Loucy (cell line): ENCODE measurements at regions not wholly inside any gene's neighbourhood (a gene's known extent, or its start where the extent isn't known, plus 50 kb on each side); places are given as distances from the start of the nearest gene placed in this dataset.
"Not testable (repeated sequence)": the region's sequence is repeated elsewhere in the genome, so short reads cannot be mapped to it uniquely, and the experiment has no call there.

Source experiments
- H2AFZ ChIP-seq: fragments of 200-600 bp; sonication (generic); 2 replicates; pipeline ENCODE4 v1.6.0; 2016; ENCODE audit warnings: antibody characterized with exemption, mild to moderate bottlenecking, low read length, moderate library complexity
- H3F3A ChIP-seq: fragments of 200-600 bp; 2 replicates; pipeline ENCODE4 v1.6.0; 2016; ENCODE audit warnings: antibody characterized with exemption, low read depth, mild to moderate bottlenecking
- H3K27me3 ChIP-seq: fragments of 200-600 bp; sonication (generic); 2 replicates; pipeline ENCODE4 v1.6.1; 2014; ENCODE audit warnings: low read length, mild to moderate bottlenecking; ENCODE audit not compliant: insufficient read depth, poor library complexity, severe bottlenecking
- H3K36me3 ChIP-seq: fragments of 200-600 bp; sonication (generic); 2 replicates; pipeline ENCODE4 v1.6.1; 2016; ENCODE audit warnings: low read length; ENCODE audit not compliant: insufficient read depth
- H3K4me1 ChIP-seq: fragments of 200-600 bp; sonication (generic); 2 replicates; pipeline ENCODE4 v1.5.1; 2014; ENCODE audit warnings: low read length, mild to moderate bottlenecking; ENCODE audit not compliant: insufficient read depth, poor library complexity, severe bottlenecking
- H3K4me2 ChIP-seq: fragments of 200-600 bp; sonication (generic); 2 replicates; pipeline ENCODE4 v1.6.0; 2014; ENCODE audit warnings: antibody characterized with exemption, low read length, low read depth, mild to moderate bottlenecking; ENCODE audit not compliant: poor library complexity, severe bottlenecking
- H3K4me3 ChIP-seq: fragments of 200-600 bp; sonication (generic); 2 replicates; pipeline ENCODE4 v1.5.1; 2014; ENCODE audit warnings: low read length, mild to moderate bottlenecking, mixed read lengths; ENCODE audit not compliant: poor library complexity, severe bottlenecking
- H3K79me2 ChIP-seq: fragments of 200-600 bp; sonication (generic); 2 replicates; pipeline ENCODE4 v1.6.1; 2014; ENCODE audit warnings: low read length; ENCODE audit not compliant: insufficient read depth
- H3K9ac ChIP-seq: fragments of 200-600 bp; sonication (generic); 2 replicates; pipeline ENCODE4 v1.6.0; 2014; ENCODE audit warnings: mild to moderate bottlenecking, low read depth, low read length, moderate library complexity; ENCODE audit not compliant: poor library complexity, severe bottlenecking
- H3K9me2 ChIP-seq: fragments of 200-600 bp; sonication (generic); replicated peaks from 2 replicates; pipeline ENCODE4 v1.6.1; 2016; ENCODE audit warnings: low read depth, low read length, mixed read lengths
- H3K9me3 ChIP-seq: fragments of 200-600 bp; sonication (generic); 2 replicates; pipeline ENCODE4 v1.6.1; 2014; ENCODE audit warnings: mild to moderate bottlenecking, antibody characterized with exemption, low read length, low read depth; ENCODE audit not compliant: insufficient read depth
- H4K20me1 ChIP-seq: fragments of 200-600 bp; sonication (generic); 2 replicates; pipeline ENCODE4 v1.6.0; 2014; ENCODE audit warnings: antibody characterized with exemption, low read length, mild to moderate bottlenecking; ENCODE audit not compliant: insufficient read depth, poor library complexity, severe bottlenecking
- EZH2phosphoT487 ChIP-seq: fragments of 200-600 bp; IDR thresholded peaks from 2 replicates; pipeline ENCODE4 v1.6.1; 2018; ENCODE audit warnings: antibody characterized with exemption, mild to moderate bottlenecking, moderate library complexity, borderline replicate concordance
- TF ChIP-seq, protein P1 (sequence below): fragments of 200-600 bp; sonication (generic); conservative IDR thresholded peaks from 2 replicates; pipeline ENCODE4 v1.5.1; 2014; ENCODE audit warnings: mild to moderate bottlenecking, antibody characterized with exemption, low read length

GRCh38 chr1:199593475-199593874, 434.0 kb upstream of the NR5A2 start:
- TF ChIP-seq EZH2phosphoT487: no peak
- TF ChIP-seq, protein P1, sequence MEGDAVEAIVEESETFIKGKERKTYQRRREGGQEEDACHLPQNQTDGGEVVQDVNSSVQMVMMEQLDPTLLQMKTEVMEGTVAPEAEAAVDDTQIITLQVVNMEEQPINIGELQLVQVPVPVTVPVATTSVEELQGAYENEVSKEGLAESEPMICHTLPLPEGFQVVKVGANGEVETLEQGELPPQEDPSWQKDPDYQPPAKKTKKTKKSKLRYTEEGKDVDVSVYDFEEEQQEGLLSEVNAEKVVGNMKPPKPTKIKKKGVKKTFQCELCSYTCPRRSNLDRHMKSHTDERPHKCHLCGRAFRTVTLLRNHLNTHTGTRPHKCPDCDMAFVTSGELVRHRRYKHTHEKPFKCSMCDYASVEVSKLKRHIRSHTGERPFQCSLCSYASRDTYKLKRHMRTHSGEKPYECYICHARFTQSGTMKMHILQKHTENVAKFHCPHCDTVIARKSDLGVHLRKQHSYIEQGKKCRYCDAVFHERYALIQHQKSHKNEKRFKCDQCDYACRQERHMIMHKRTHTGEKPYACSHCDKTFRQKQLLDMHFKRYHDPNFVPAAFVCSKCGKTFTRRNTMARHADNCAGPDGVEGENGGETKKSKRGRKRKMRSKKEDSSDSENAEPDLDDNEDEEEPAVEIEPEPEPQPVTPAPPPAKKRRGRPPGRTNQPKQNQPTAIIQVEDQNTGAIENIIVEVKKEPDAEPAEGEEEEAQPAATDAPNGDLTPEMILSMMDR: no peak
- no peak overlapping the region for H3K9ac ChIP-seq
- no peaks in the 10 kb centered on the region for H3K27me3 ChIP-seq
- H3K4me1 ChIP-seq: peaks cover 19% of the 10 kb centered on the region
- no peaks in the 10 kb centered on the region for H3F3A ChIP-seq
- H4K20me1 ChIP-seq: no peaks in the 10 kb centered on the region
- H3K4me2 ChIP-seq: no peak overlapping the region
- H3K36me3 ChIP-seq: no peaks in the 10 kb centered on the region
- no peak overlapping the region for H3K4me3 ChIP-seq
- H2AFZ ChIP-seq: no peak overlapping the region
- H3K9me2 ChIP-seq: no peaks in the 10 kb centered on the region
- H3K79me2 ChIP-seq: no peaks in the 10 kb centered on the region
- no peaks in the 10 kb centered on the region for H3K9me3 ChIP-seq

DNA sequence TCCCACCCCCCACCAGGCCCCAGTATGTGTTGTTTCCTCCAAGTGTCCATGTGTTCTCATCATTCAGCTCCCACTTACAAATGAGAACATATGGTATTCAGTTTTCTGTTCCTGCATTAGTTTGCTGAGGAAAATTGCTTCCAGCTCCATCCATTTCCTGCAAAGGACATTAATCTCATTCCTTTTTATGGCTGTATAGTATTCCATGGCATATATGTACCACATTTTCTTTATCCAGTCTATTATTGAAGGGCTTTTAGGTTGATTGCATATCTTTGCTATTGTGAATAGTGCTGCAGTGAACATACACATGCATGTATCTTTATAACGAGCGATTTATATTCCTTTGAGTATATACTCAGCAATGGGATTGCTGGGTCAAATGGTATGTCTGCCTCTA, 431.1 kb upstream of the NR5A2 start:
- not testable (repeated sequence) for H3K4me1 ChIP-seq, H4K20me1 ChIP-seq, H3K36me3 ChIP-seq, H3K9me2 ChIP-seq, H3K4me3 ChIP-seq, H3K9ac ChIP-seq, H3K4me2 ChIP-seq, H3K9me3 ChIP-seq, H3K79me2 ChIP-seq, H2AFZ ChIP-seq, H3F3A ChIP-seq, H3K27me3 ChIP-seq

GRCh38 chr1:199597152-199597551, 430.4 kb upstream of the NR5A2 start:
- no peak overlapping the region for H3K4me3 ChIP-seq
- H3K9ac ChIP-seq: no peak overlapping the region
- H3K79me2 ChIP-seq: no peaks in the 10 kb centered on the region
- no peaks in the 10 kb centered on the region for H3K4me1 ChIP-seq
- H4K20me1 ChIP-seq: no peaks in the 10 kb centered on the region
- no peak overlapping the region for H2AFZ ChIP-seq
- no peaks in the 10 kb centered on the region; the same call in 1 of the 2 replicates for H3K9me3 ChIP-seq
- H3K4me2 ChIP-seq: no peak overlapping the region
- TF ChIP-seq, protein P1: no peak
- no peak for TF ChIP-seq EZH2phosphoT487
- no peaks in the 10 kb centered on the region for H3K27me3 ChIP-seq
- no peaks in the 10 kb centered on the region for H3K36me3 ChIP-seq
- H3F3A ChIP-seq: no peaks in the 10 kb centered on the region
- no peaks in the 10 kb centered on the region for H3K9me2 ChIP-seq

- Histone ChIP-seq H3K4me1 (peaks cover 6% of the 10 kb centered on the region), H3K9me2 (no peaks in the 10 kb centered on the region), H3K9me3 (no peaks in the 10 kb centered on the region), H4K20me1 (no peaks in the 10 kb centered on the region), H3K36me3 (no peaks in the 10 kb centered on the region), H3K9ac (no peak overlapping the region), H3F3A (no peaks in the 10 kb centered on the region), H2AFZ (no peak overlapping the region), H3K4me2 (no peak overlapping the region), H3K4me3 (no peak overlapping the region), H3K27me3 (no peaks in the 10 kb centered on the region), H3K79me2 (no peaks in the 10 kb centered on the region)
- TF ChIP-seq EZH2phosphoT487: no peak
- TF ChIP-seq, protein P1: no peak
These were observed 419.1 kb upstream of the NR5A2 start for GRCh38 chr1:199608414-199608813.
